NAMALWA (cell line): ENCODE measurements at regions not wholly inside any gene's neighbourhood (a gene's known extent, or its start where the extent isn't known, plus 50 kb on each side); places are given as distances from the start of the nearest gene placed in this dataset.
"Not testable (repeated sequence)": the region's sequence is repeated elsewhere in the genome, so short reads cannot be mapped to it uniquely, and the experiment has no call there.

Experiments used
- DNase-seq: peaks from one replicate; pipeline ENCODE4 v3.0.0-alpha.2; 2015; ENCODE audit warnings: low spot score

GRCh38 chr20:57999465-58000111 is 228.9 kb downstream of the ANKRD60 start:
- no peak for DNase-seq

DNA sequence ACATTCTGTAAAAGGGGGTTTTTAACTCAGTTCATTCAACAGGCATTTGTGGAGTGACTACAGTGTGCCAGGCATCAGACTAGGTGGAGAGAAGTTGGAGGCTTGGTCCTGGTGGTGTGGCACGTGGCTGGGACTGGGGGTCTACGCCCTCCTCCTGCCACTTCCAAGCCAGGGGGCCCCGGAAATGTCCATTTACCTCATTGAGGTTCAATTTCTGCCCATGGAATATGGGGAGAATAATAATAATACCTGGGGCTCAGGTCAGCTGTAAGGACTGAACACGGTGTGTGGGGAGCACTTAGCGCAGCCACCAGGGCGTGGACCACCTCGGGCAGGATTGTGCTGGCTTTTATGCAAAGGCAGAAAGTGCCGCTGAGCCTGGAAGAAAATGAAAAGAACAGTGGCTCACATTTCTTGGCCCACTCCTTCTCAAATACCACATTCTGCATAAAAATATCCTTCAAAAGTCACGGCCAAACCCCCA is 229.4 kb downstream of the ANKRD60 start:
- DNase-seq: no peak

DNA sequence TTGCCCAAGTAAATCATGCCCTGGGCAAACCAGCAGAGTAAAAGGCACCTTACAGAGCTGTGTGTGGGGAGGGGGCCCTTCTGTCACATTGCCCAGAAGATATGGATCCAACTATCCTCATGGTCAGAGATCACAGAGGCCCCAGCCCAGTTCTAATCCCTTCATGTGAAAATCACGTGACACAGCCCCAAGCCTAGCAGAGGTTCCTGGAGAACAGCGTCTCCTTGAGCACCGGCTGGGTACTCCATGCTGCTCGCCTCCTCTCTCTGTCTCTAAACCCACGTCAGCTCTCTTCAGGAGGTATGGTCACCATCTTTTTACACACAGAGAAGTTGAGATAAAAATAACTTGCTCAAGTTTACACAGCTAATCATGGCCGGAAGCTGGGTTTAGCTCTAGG is 230.2 kb downstream of the ANKRD60 start:
- no peak for DNase-seq

DNA sequence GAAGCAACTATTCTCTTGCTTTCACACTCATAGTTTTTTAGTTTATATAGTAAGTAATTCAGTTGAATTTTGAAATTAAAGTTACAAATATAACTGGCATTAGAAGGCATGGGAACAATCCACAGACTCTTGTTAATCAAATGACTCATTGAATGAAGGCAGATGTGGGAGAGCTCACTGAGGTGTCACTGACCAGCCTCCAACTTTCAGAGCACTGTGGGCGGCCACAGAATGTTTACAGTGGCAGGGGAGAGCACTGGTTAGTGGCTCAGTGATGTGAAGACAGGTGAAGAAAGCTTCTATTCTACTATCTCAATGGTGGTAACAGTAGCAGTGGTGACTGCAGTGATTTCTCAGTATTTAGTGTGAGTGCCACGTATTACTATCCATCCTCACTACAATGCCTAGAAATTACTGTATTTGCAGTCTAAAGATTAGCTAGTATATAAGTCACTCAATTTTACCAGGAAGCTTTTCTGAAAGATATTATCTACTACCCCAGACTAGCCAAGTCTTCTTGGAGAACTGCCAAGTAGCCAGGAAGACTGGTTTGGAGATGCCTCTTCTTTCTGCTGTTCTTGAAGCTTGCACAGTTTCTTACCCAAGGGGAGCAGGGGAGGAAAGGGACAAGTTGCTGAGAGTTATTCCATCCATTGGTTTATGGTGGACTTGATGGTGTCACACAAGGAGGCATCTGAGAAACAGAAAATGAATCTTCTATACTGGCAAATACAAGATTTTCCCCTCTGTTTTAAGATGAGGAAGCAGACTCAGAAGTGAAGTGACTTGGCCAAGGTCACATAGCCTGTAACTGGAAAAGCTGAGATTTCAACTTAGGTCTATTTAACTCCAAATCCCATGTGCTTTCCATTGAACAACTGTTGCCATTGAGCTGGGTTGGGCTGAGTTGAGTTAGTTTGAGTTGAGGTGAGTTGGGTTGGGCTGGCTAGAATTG is 231.2 kb downstream of the ANKRD60 start:
- DNase-seq: no peak

GRCh38 chr20:57996465-57996864 is 232.0 kb downstream of the ANKRD60 start:
- no peak for DNase-seq

GRCh38 chr20:57995381-57995977 is 233.0 kb downstream of the ANKRD60 start:
- no peak for DNase-seq

- no peak for DNase-seq
Observed at GRCh38 chr20:57993716-57994431, 234.6 kb downstream of the ANKRD60 start.

DNA sequence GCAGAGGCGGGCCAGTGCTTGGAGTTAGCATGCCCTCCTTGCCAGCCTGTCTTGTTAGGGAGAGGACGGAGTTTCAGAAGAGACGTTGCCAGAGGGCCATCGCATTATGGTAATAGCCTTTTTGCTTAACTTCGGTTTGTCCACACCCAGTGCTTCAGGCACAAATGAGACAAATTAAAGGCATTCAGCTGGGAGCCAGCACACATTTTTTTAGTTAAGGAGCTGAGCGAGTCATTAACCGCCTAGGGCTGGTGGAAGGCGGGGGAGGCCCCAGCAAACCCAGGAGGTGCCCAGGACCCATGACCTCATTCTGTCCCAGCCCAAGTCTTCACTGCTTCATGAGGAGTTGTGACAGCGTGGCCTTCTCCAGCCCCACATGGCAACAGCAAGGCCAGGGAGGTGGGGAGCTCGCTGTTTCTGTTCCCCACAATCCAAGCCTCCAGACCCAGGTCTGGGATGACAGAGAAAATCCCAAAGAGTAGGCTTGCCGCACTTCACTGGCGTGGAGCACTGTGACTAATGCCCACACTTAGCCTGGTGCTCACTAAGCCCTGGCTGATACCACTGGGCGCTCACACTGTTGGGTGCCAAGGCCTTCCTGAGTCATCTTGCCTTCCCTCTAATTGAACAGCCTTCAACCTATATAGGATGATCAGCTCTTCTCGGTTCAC is 237.1 kb downstream of the ANKRD60 start:
- DNase-seq: no peak

GRCh38 chr20:57990396-57990987 is 238.0 kb downstream of the ANKRD60 start:
- no peak for DNase-seq

GRCh38 chr20:57988828-57989227 is 239.6 kb downstream of the ANKRD60 start:
- DNase-seq: no peak

- no peak for DNase-seq
Observed at GRCh38 chr20:57988422-57988821, 240.0 kb downstream of the ANKRD60 start.

- DNase-seq: no peak
Observed at GRCh38 chr20:57987659-57988058, 240.8 kb downstream of the ANKRD60 start.

GRCh38 chr20:57986666-57987065 is 241.8 kb downstream of the ANKRD60 start:
- DNase-seq: no peak

DNA sequence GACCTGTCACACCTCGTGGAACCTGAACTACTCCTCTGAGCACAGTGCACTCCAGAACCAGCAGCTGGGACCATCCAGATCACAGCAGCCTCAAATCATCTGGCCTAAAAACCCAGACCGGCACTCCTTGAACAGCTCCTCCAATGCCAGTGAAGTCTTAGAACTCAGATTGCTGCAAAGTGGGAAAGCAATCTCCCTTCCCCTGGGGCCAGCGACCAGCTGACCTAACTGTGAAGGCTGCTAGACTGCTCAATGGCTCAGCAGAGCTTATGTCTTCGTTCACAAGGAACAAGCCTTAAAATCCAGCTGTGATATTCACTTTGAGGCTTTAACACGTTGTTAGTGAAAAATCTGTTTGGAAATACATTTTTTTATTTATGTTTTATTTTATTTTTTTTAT is 243.2 kb downstream of the ANKRD60 start:
- no peak for DNase-seq

GRCh38 chr20:57983082-57983481 is 245.4 kb downstream of the ANKRD60 start:
- DNase-seq: no peak

DNA sequence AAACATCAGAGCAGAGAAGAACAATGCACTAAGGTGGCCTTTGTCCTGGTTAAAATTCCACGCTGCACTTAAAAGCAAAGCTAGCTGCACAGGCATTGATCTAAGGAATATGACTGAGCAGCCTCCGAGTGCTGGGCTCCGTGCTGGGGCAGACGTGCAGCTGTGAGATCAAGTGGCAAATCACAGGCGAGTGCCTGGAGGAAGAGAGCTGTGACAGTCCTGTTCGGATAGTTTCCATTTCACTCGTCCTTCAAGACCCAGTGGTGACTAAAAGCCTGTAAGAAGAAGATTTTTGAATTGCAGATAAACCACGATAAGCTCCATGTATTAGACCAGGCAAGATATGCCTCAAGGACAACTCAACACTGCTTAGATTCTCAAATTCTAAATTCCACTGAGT is 247.9 kb downstream of the ANKRD60 start:
- DNase-seq: no peak

DNA sequence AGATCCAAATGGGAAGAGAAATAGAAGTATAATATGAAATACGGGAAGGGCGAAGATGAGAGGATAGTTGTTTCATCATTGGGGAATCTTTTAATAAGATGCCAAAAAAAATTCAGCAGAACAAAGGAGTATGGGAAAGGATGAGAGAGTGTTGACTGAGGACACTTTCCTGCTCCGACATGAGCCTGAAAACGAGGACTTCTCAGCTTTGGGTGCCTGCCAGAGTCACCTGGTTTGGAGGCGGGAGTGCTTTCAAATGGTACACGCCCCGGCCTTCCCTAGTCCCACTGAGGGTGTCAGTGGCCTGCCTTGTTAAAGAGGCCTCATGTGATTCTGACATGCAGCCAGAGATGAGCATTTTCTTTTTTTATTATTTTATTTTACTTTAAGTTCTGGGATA is 250.9 kb downstream of the ANKRD60 start:
- no peak for DNase-seq

GRCh38 chr20:57977141-57977540 is 251.3 kb downstream of the ANKRD60 start:
- DNase-seq: no peak

GRCh38 chr20:57974863-57975262 is 253.6 kb downstream of the ANKRD60 start:
- DNase-seq: no peak

- no peak for DNase-seq
Observed at GRCh38 chr20:57973886-57974285, 254.6 kb downstream of the ANKRD60 start.

GRCh38 chr20:57971583-57971982 is 256.9 kb downstream of the ANKRD60 start:
- not testable (repeated sequence) for DNase-seq
